ENCODE measurements at regions not wholly inside any gene's neighbourhood (a gene's known extent, or its start where the extent isn't known, plus 50 kb on each side); places are given as distances from the start of the nearest gene placed in this dataset.
"Not testable (repeated sequence)": the region's sequence is repeated elsewhere in the genome, so short reads cannot be mapped to it uniquely, and the experiment has no call there.

GRCh38 chr12:33773091-33773490, 249.2 kb upstream of the ALG10 start:
- not testable (repeated sequence) for H3K79me2 ChIP-seq (replicated peaks; ENCODE audit: insufficient read depth); H3F3A ChIP-seq (replicated peaks; ENCODE audit: low read depth); H4K20me1 ChIP-seq (replicated peaks; ENCODE audit: insufficient read depth); H3K4me1 Mint-ChIP-seq; H2AFZ ChIP-seq; H3K4me3 Mint-ChIP-seq; H3K4me1 ChIP-seq (ENCODE audit: insufficient read depth); ATAC-seq; H3K27me3 Mint-ChIP-seq (ENCODE audit: insufficient read depth, low read depth, poor library complexity); H3K4me2 ChIP-seq; H3K4me3 ChIP-seq; H3K9me2 ChIP-seq (ENCODE audit: insufficient read depth); H3K36me3 ChIP-seq (ENCODE audit: insufficient read depth); H3K27ac ChIP-seq (ENCODE audit: low read depth); H3K27ac Mint-ChIP-seq; H3K27me3 ChIP-seq (ENCODE audit: insufficient read depth); DNase-seq (ENCODE audit: low spot score)
- H3K9me3 Mint-ChIP-seq, result peaks cover 50% of the 10 kb centered on the region
- H3K36me3 Mint-ChIP-seq (ENCODE audit: low read depth), result peaks cover 26% of the 10 kb centered on the region; the same call in 2 of the 3 replicates

- Histone ChIP-seq H3K79me2 (replicated peaks; ENCODE audit: insufficient read depth) (no peaks in the 10 kb centered on the region), H3K36me3 (ENCODE audit: insufficient read depth) (no peaks in the 10 kb centered on the region), H3K27me3 (ENCODE audit: insufficient read depth) (no peaks in the 10 kb centered on the region), H3K4me2 (no peak overlapping the region), H3K4me1 (ENCODE audit: insufficient read depth) (no peaks in the 10 kb centered on the region), H4K20me1 (replicated peaks; ENCODE audit: insufficient read depth) (no peaks in the 10 kb centered on the region), H2AFZ (no peak overlapping the region), H3F3A (replicated peaks; ENCODE audit: low read depth) (no peaks in the 10 kb centered on the region), H3K27ac (ENCODE audit: low read depth) (no peak overlapping the region), H3K4me3 (no peak overlapping the region), H3K9me2 (ENCODE audit: insufficient read depth) (peaks cover 18% of the 10 kb centered on the region; the same call in 1 of the 2 replicates)
- Mint-ChIP-seq H3K27me3 (ENCODE audit: insufficient read depth, low read depth, poor library complexity) (no peaks in the 10 kb centered on the region), H3K4me1 (no peaks in the 10 kb centered on the region), H3K36me3 (ENCODE audit: low read depth) (peaks cover 11% of the 10 kb centered on the region), H3K4me3 (no peak overlapping the region), H3K27ac (no peak overlapping the region), H3K9me3 (peaks cover 16% of the 10 kb centered on the region)
- ATAC-seq, result no peak
- no peak for DNase-seq (ENCODE audit: low spot score)
- TF ChIP-seq EZH2phosphoT487 (IDR thresholded peaks at IDR 0.05; ENCODE audit: unreplicated experiment) (no peak), ZNF331 (CRISPR knock-in tag; IDR thresholded peaks at IDR 0.05; ENCODE audit: low read depth) (no peak), REST (IDR thresholded peaks at IDR 0.05; ENCODE audit: unreplicated experiment) (no peak), CTCF (conservative IDR thresholded peaks at IDR 0.05; ENCODE audit: low read depth in 2 of 2) (no peak), ZNF114 (CRISPR knock-in tag; IDR thresholded peaks at IDR 0.05) (no peak), JUNB (IDR thresholded peaks at IDR 0.05; ENCODE audit: unreplicated experiment) (no peak), STAT1 (IDR thresholded peaks at IDR 0.05; ENCODE audit: unreplicated experiment) (no peak), POLR2AphosphoS5 (IDR thresholded peaks at IDR 0.05; ENCODE audit: low read depth) (no peak), EZH2 (IDR thresholded peaks at IDR 0.05; ENCODE audit: low read depth, unreplicated experiment) (no peak), ZNF462 (CRISPR knock-in tag; IDR thresholded peaks at IDR 0.05) (no peak)
Observed at GRCh38 chr12:33786532-33786931, 235.8 kb upstream of the ALG10 start.
